ENCODE measurements at regions not wholly inside any gene's neighbourhood (a gene's known extent, or its start where the extent isn't known, plus 50 kb on each side); places are given as distances from the start of the nearest gene placed in this dataset.
"Not testable (repeated sequence)": the region's sequence is repeated elsewhere in the genome, so short reads cannot be mapped to it uniquely, and the experiment has no call there.

GRCh38 chrX:42832764-42833549, 55.0 kb upstream of the PPP1R2C start:
- no peak for DNase-seq (ENCODE audit: low read depth, low spot score)

DNA sequence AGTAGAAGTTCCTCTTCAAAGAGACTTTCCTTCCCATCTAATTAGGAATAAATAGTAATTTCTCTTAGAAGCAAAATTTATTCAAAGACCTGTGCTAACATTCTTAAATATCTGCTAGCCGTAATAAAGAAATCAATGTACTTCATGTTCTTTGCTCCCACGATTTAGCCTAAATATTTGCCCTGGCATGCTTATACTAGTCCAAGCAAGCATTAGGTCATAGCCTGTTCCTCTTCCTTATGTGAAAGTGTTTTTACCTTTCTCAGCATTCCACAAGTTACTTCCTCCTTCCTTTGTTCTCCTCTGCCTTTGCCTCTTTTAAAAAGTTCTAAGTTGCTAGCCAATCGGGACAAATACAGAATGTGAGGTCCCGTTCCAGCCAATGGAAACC, 55.6 kb upstream of the PPP1R2C start:
- not testable (repeated sequence) for DNase-seq (ENCODE audit: low read depth, low spot score)

- DNase-seq (ENCODE audit: low read depth, low spot score): no peak
Measured at GRCh38 chrX:42837101-42837726, 59.3 kb upstream of the PPP1R2C start.

GRCh38 chrX:42837747-42838146, 59.8 kb upstream of the PPP1R2C start:
- DNase-seq (ENCODE audit: low read depth, low spot score): no peak

DNA sequence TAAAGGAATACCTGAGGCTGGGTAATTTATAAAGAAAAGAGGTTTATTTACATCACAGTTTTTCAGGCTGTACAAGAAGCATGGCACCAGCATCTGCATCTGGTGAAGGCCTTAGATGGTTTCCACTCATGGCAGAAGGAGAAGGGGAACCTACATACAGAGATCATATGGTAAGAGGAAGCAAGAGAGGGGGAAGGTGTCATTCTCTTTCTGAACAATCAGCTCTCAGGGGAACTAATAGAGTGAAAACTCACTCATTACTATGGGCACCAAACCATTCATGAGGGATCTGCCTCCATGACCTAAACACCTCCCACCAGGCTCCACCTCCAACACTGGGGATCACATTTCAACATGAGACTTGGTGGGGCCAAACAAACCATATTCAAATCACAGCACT, 61.7 kb upstream of the PPP1R2C start:
- no peak for DNase-seq (ENCODE audit: low read depth, low spot score)

DNA sequence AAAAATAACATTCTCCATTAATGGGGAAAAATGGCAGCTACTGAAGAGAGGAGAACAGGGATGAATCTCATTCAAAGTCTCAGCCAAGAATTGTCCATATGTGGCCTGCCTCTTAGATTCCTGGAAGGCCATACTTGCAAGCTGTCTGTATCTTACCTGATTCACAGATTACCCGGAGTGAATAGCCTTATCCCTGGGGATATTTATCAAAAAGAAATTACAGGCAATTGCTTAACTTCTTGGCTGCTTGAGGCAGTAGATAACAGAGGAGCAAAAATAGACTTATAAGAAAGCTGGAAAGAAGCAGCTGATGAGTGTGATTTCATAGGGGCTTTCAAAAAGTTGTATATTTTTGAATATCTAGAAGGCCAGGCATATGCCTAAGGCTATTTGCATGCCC, 68.8 kb upstream of the PPP1R2C start:
- no peak for DNase-seq (ENCODE audit: low read depth, low spot score)

- no peak for DNase-seq (ENCODE audit: low read depth, low spot score)
Measured at GRCh38 chrX:42855259-42855658, 77.3 kb upstream of the PPP1R2C start.

GRCh38 chrX:42857766-42858165, 79.8 kb upstream of the PPP1R2C start:
- no peak for DNase-seq (ENCODE audit: low read depth, low spot score)

DNA sequence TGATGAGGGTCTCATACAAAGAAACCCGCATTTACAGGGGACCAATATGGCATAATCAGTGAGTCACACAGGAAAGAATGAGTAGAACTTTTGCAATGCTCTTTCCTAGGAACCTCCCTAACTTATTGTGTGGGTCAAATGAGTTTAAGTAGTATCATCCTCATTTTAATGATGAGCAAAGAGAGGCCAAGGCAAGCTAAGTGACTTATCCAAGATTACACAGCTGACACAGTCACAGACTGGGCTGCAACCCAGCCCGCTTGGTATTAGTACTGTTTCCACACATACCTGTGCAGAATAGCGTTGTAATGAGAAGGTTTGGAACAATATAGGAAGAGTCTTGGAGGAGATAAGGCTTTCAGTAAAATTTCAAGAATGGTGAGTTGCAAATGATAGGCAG, 91.0 kb upstream of the PPP1R2C start:
- DNase-seq (ENCODE audit: low read depth, low spot score): no peak

DNA sequence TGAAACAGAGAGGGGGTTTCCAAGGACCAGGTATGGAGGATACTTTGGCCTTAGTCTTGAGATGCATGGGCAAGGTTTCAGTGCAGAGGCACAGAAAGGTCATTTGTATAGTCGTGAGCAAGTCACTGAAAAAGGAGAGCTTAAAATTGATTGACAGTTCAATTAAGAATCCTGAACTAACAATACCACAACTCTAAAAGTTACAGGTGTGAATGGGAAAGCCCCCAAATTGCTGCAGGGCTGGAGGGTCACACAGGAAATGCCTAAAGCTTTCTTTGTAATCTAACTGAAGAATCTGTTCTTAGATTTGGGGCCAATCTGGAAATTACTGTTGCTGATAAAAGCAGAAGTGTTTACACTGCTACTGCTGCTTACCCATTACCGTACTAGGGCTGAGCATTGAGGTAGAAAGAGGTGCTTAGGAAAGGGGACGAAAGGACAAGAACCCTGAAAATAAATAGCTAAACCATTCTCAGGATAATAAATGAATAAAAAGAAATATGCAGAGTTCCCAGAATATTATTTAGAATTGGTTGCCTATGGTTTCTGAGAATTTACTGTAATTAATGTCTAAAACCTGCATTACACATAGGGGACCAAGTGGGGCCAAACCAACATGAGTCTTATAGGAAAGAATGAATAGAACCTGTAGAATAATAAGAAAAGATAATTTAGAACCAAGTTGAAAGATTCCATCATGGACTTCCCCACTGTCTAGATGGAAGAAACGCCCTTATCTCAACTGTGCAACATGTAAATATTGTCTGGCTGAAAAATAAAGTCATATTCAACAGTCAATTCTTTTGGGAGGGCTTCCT, 91.9 kb upstream of the PPP1R2C start:
- DNase-seq (ENCODE audit: low read depth, low spot score): no peak

DNA sequence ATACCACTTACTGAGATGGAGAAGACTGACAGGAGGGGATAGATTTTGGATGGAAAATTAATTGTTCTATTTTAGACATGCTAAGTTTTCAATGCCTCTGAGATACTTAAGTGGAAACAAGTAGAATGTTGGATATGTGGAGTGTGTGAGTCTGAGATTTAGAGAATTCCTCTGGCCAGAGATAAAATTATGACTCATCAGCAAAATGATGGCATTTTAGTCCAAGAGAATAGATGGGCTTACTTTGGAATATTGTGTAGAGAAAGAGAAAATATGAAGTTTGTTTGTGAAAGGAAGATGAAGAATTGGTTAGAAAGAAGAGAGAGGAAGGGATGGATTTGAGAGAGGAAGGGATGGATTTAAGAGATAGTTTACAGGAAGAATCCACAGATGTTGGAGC, 108.6 kb upstream of the PPP1R2C start:
- no peak for DNase-seq (ENCODE audit: low read depth, low spot score)

DNA sequence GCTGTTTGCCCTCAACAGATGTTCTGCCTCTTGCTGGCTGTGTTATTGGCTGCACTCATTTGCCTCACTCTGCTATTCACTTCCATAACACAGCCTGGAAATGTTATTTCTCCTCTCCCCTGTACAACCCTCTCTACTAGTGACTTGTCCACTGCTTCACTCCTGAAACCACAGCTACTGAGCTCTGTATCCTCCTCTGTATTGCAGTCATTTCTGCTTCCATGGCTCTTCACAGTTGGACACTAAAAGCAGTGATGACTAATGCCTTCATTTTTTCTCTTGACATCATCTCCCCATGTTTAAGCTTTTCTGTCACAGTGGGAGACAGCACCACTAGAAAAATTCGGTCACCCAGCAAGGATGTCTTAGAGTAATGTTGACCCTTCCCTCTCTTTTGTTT, 123.0 kb upstream of the PPP1R2C start:
- DNase-seq (ENCODE audit: low read depth, low spot score): no peak

- no peak for DNase-seq (ENCODE audit: low read depth, low spot score)
Measured at GRCh38 chrX:42902513-42902912, 124.5 kb upstream of the PPP1R2C start.

DNA sequence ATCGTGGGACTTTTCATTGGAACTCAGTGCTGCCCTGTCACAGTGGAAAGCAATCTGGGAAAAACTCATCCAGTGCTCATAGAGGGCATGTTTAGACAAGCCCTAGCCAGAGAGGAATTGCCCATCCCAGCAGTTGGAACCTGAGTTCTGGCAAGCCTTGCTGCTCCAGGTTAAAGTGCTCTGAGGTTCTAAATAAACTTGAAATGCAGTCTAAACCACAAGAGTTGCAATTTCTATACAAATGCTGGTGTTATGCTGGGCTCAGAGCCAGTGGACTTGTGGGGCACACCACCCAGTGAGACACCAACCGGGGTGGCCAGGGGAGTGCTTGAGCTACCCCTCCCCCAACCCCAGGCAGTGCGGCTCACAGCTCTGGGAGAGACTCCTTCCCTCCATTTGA, 142.8 kb upstream of the PPP1R2C start:
- peak; percentile 15 for DNase-seq (ENCODE audit: low read depth, low spot score)

DNA sequence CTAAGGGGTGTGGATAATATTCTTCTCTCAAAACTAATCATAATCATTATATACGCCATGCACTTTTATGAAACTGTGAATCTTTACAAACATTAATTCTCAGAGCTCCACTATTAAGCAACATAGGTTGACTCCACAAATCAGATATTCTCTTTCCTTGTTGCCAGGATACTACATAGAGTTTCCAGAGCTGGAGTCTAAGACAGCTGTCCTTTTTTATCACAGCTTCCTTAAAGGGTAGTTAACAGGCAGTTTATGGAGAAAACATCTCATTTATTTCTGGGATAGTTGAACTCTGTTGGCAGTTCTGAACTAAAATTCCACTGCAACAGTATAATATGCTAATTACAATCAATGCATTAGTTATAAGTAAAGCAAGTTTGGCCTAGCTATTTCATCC, 152.1 kb upstream of the PPP1R2C start:
- no peak for DNase-seq (ENCODE audit: low read depth, low spot score)

DNA sequence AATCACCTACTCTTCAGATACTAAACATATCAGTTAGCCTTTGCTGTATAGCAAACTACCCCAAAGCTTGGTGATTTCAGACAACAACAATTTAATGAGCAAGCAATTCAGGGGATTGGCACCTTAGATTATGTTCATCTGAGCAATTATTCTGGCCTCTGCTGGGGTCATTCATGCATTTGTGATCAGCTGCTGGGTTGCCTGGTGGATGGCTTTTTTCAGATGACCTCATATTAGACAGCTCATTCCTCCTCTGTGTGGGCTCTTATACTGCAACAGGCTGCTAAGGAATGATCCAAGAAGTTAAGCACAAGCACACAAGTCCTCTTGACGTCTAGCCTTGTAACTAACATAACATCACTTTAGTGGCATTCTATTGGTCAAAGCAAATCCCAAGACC, 153.0 kb upstream of the PPP1R2C start:
- peak; percentile 7 for DNase-seq (ENCODE audit: low read depth, low spot score)

- DNase-seq (ENCODE audit: low read depth, low spot score): no peak
Measured at GRCh38 chrX:42933187-42933586, 155.2 kb upstream of the PPP1R2C start.

GRCh38 chrX:42934020-42934726, 156.2 kb upstream of the PPP1R2C start:
- peak; percentile 4 for DNase-seq (ENCODE audit: low read depth, low spot score)

DNA sequence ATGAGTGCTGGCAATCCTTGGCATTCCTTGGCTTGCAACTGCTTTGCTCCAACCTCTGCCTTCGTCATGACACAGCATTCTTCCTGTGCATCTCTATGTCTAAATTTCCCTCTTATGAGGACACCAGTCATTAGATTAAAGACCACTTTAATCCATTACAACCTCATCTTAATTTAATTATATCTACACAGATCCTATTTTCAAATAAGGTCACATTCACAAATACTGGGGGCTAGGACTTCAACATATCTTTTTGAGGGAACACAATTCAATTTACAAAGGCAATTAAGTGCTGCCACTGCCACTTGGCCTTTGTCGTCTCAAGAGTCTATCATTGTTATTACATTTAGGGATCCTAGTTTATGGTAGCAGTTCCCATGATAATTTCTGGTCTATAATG, 163.7 kb upstream of the PPP1R2C start:
- DNase-seq (ENCODE audit: low read depth, low spot score): no peak

DNA sequence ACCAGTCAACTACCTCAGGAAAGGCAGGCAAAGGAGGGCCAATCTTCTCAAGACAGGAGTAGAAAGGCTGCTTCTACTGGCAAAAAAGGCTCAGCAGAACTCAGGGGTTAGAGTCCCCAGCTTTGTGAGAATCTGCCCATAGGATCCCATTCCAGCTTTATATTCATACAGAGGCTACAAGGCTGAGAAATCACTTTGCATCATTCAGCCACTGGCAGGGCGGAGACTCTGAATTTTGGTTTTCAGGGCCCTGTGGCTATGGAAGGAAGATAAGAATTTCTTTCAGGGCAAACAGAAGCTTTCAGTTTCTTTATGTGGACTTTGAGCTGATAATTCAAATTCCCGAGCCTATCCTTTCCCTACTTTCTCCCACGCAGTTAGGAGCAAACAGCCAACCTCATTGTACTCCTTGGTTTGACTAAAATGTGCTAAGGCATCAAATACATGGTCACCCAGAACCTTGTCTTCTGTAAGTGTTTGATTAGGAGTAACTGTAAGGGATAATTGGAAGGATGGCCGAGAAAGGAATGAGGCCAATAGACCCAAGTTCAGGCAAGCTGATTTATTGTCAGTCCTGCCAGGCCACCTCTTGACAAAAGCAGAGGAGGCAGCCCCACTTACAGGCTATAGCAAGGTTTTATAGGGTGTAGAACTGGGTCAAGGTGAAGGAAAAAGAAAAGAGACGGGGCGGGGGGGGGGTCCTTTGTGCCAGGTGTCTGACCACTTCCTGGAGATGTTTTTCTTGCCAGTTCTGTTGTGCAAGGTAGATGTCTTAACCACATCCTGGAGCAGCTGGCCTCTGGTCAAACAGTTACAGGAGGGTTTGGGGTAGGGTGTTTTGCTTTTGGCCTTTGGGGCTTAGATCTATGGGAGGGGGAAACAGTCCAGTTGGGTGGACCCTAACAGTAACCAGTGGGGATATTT, 165.3 kb upstream of the PPP1R2C start:
- no peak for DNase-seq (ENCODE audit: low read depth, low spot score)
